Parathyroid adenoma (tissue), 2 donors: ENCODE measurements at regions not wholly inside any gene's neighbourhood (a gene's known extent, or its start where the extent isn't known, plus 50 kb on each side); places are given as distances from the start of the nearest gene placed in this dataset.

ENCODE experiments used
- H2AFZ ChIP-seq: fragments of 300-600 bp; sonication (generic); one replicate; pipeline ENCODE4 v1.7.0; 2017; ENCODE audit warnings: antibody characterized with exemption, mild to moderate bottlenecking
- H3K27ac ChIP-seq: fragments of 300-600 bp; sonication (generic); one replicate; pipeline ENCODE4 v1.7.0; 2017
- H3K27me3 ChIP-seq: fragments of 300-600 bp; sonication (generic); one replicate; pipeline ENCODE4 v1.7.0; 2017; ENCODE audit warnings: low read length; ENCODE audit not compliant: control insufficient read depth, insufficient read depth
- H3K36me3 ChIP-seq: fragments of 300-600 bp; sonication (generic); one replicate; pipeline ENCODE4 v1.7.0; 2017; ENCODE audit warnings: low read length; ENCODE audit not compliant: control insufficient read depth, insufficient read depth
- H3K4me1 ChIP-seq: fragments of 300-600 bp; sonication (generic); one replicate; pipeline ENCODE4 v1.7.0; 2017; ENCODE audit warnings: control low read depth
- H3K4me2 ChIP-seq: fragments of 300-600 bp; sonication (generic); one replicate; pipeline ENCODE4 v1.7.0; 2017; ENCODE audit warnings: low read length
- H3K4me3 ChIP-seq: fragments of 300-600 bp; sonication (generic); one replicate; pipeline ENCODE4 v1.7.0; 2017; ENCODE audit warnings: low read depth, low read length
- H3K79me2 ChIP-seq: fragments of 300-600 bp; sonication (generic); one replicate; pipeline ENCODE4 v1.7.0; 2017; ENCODE audit warnings: control low read depth
- H3K9ac ChIP-seq: fragments of 300-600 bp; sonication (generic); one replicate; pipeline ENCODE4 v1.7.0; 2017; ENCODE audit warnings: mild to moderate bottlenecking
- H3K9me3 ChIP-seq: fragments of 300-600 bp; sonication (generic); one replicate; pipeline ENCODE4 v1.7.0; 2017; ENCODE audit warnings: low read length; ENCODE audit not compliant: control insufficient read depth
- TF ChIP-seq, protein P1 (sequence below): fragments of 300-600 bp; sonication (generic); IDR thresholded peaks from one replicate; pipeline ENCODE4 v1.7.0; 2017; ENCODE audit warnings: antibody characterized with exemption, mild to moderate bottlenecking
- donor health status: primary hyperparathyroidism.

DNA sequence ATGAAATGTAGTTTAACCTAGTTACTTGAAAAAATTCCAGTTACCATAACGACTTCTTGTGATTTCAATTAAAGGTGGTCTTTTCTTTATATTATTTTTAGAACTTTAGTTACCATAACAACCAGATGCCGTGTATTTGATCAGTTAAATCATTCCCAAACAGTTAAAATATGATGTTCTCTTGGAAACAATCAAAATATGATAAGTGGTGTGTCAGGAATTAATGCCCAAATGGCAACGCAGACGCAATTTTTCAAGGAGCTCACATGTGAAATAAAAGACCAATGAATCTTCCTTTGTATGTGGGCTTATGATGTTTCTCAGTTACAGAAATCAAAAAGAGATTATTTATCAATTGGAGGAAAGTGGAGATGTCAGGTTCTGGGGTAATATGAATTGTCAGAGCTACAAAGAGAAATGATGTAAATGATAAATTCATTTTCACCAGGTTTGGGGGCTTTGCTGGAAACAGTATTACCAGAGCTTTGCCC is 189.1 kb upstream of the PARD3B start:
- H3K27me3 ChIP-seq: no peaks in the 10 kb centered on the region
- no peaks in the 10 kb centered on the region for H3K36me3 ChIP-seq
- no peak overlapping the region for H2AFZ ChIP-seq
- TF ChIP-seq, protein P1, sequence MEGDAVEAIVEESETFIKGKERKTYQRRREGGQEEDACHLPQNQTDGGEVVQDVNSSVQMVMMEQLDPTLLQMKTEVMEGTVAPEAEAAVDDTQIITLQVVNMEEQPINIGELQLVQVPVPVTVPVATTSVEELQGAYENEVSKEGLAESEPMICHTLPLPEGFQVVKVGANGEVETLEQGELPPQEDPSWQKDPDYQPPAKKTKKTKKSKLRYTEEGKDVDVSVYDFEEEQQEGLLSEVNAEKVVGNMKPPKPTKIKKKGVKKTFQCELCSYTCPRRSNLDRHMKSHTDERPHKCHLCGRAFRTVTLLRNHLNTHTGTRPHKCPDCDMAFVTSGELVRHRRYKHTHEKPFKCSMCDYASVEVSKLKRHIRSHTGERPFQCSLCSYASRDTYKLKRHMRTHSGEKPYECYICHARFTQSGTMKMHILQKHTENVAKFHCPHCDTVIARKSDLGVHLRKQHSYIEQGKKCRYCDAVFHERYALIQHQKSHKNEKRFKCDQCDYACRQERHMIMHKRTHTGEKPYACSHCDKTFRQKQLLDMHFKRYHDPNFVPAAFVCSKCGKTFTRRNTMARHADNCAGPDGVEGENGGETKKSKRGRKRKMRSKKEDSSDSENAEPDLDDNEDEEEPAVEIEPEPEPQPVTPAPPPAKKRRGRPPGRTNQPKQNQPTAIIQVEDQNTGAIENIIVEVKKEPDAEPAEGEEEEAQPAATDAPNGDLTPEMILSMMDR: no peak
- no peak overlapping the region for H3K9ac ChIP-seq
- no peaks in the 10 kb centered on the region for H3K9me3 ChIP-seq
- no peak overlapping the region for H3K4me3 ChIP-seq
- H3K79me2 ChIP-seq: no peaks in the 10 kb centered on the region
- no peak overlapping the region for H3K27ac ChIP-seq
- no peak overlapping the region for H3K4me2 ChIP-seq
- no peaks in the 10 kb centered on the region for H3K4me1 ChIP-seq

DNA sequence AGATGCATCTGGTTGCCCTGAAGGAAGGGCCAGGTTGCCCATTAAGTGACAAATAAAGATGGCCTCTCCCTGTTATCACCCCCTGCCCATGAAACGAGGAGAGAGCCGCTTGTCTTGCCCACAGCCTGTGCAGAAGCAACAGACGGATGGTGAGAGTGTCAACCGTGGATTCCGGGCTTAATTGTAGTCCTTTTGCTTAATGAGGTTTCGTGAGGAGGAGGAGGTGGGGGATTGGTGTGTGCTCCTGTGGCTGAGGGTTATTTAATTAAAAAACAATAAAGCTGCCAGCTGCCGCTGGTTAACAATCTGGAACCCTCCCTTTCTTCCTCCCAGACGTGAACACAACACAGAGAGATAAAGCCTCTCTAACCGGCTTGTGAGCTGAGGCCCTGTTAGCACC is 188.0 kb upstream of the PARD3B start:
- Histone ChIP-seq H3K27me3 (no peaks in the 10 kb centered on the region), H3K79me2 (no peaks in the 10 kb centered on the region), H3K9me3 (no peaks in the 10 kb centered on the region), H3K4me2 (no peak overlapping the region), H3K9ac (no peak overlapping the region), H3K4me3 (no peak overlapping the region), H3K36me3 (no peaks in the 10 kb centered on the region), H3K4me1 (no peaks in the 10 kb centered on the region), H3K27ac (no peak overlapping the region), H2AFZ (no peak overlapping the region)
- TF ChIP-seq, protein P1: no peak

DNA sequence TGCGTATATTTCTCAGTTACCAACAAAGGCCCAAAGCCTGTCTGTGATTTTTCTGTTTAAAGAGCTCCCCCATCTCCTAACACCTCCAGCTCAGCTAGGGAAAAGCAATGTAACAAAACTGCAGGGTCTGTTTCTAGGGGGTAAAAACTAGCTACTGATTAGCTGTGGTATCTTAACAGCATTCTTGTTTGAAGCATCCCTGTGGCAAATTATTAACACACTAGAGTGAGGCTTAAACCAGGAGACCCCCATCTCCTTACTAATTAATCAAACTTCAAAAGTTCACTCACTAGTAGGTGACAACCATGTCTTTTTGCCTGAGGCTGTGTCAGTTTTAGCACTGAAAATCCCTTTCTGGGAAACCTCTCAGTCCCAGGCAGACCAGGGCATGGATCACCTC is 186.2 kb upstream of the PARD3B start:
- no peaks in the 10 kb centered on the region for H3K27me3 ChIP-seq
- H3K36me3 ChIP-seq: no peaks in the 10 kb centered on the region
- H2AFZ ChIP-seq: peak overlapping the region; percentile 21
- no peak overlapping the region for H3K4me2 ChIP-seq
- TF ChIP-seq, protein P1: no peak
- no peaks in the 10 kb centered on the region for H3K4me1 ChIP-seq
- H3K27ac ChIP-seq: no peak overlapping the region
- no peak overlapping the region for H3K9ac ChIP-seq
- H3K9me3 ChIP-seq: no peaks in the 10 kb centered on the region
- no peaks in the 10 kb centered on the region for H3K79me2 ChIP-seq
- no peak overlapping the region for H3K4me3 ChIP-seq

DNA sequence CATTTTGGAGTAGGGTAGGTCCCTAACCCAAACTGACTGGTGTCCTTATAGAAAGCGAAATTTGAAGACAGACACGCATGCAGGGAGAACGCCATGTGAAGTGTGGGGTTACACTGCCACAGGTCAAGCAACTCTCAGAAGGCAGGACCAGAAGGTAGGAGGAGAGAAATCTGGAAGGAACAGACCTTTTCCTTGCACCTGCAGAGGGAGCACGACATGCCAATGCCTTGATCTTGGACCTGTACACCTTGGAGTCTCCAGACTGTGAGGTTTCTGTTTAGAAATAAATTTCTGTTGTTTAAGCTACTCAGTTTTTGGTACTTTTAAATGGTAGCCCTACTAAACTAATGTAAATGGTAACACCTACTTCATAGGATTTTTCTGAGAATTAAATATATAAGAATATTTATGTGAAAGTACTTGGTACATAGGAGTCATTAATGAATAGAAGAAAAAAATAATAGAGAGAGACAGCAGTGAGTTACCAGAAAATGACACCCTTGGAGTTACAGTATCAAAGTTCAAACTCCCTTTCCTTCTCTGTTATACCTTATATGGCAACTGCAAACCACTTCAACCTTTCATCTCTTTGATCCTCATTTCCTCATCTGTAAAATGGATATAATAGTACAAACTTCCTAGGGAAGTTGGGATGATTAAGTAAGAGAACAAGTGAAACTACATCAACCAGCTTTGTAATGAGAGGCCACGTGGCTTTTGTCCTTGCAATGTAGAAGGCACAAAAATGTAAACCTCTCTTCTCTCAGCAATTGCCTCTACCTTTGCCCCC is 184.9 kb upstream of the PARD3B start:
- Histone ChIP-seq H2AFZ (peak overlapping the region; percentile 51), H3K9me3 (no peaks in the 10 kb centered on the region)

More for the DNA sequence above, 184.9 kb upstream of the PARD3B start:
- Histone ChIP-seq H3K4me2 (no peak overlapping the region), H3K27ac (no peak overlapping the region), H3K79me2 (no peaks in the 10 kb centered on the region), H3K4me3 (no peak overlapping the region), H3K9ac (no peak overlapping the region), H3K27me3 (no peaks in the 10 kb centered on the region), H3K4me1 (no peaks in the 10 kb centered on the region), H3K36me3 (no peaks in the 10 kb centered on the region)
- TF ChIP-seq, protein P1: peak; percentile 46
